ENCODE measurements at regions not wholly inside any gene's neighbourhood (a gene's known extent, or its start where the extent isn't known, plus 50 kb on each side); places are given as distances from the start of the nearest gene placed in this dataset.

- H3K4me3 ChIP-seq, result no peak overlapping the region
- TF ChIP-seq, protein P1, sequence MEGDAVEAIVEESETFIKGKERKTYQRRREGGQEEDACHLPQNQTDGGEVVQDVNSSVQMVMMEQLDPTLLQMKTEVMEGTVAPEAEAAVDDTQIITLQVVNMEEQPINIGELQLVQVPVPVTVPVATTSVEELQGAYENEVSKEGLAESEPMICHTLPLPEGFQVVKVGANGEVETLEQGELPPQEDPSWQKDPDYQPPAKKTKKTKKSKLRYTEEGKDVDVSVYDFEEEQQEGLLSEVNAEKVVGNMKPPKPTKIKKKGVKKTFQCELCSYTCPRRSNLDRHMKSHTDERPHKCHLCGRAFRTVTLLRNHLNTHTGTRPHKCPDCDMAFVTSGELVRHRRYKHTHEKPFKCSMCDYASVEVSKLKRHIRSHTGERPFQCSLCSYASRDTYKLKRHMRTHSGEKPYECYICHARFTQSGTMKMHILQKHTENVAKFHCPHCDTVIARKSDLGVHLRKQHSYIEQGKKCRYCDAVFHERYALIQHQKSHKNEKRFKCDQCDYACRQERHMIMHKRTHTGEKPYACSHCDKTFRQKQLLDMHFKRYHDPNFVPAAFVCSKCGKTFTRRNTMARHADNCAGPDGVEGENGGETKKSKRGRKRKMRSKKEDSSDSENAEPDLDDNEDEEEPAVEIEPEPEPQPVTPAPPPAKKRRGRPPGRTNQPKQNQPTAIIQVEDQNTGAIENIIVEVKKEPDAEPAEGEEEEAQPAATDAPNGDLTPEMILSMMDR (IDR thresholded peaks at IDR 0.05; ENCODE audit: low read depth, low read length), result no peak
- H3K36me3 ChIP-seq, result no peaks in the 10 kb centered on the region
- no peaks in the 10 kb centered on the region for H3K27me3 ChIP-seq
- H3K4me1 ChIP-seq (ENCODE audit: low read depth), result no peaks in the 10 kb centered on the region
- no peak overlapping the region for H3K27ac ChIP-seq
- H3K9me3 ChIP-seq (ENCODE audit: low read depth), result no peaks in the 10 kb centered on the region
- DNase-seq (ENCODE audit: low read depth in 1 of 2, low spot score in 1 of 2), result no peak
These were observed 1023.5 kb downstream of the BRD1 start for GRCh38 chr22:48803948-48804810.

GRCh38 chr22:48803171-48803947 lies 1024.3 kb downstream of the BRD1 start:
- TF ChIP-seq, protein P1 (IDR thresholded peaks at IDR 0.05; ENCODE audit: low read depth, low read length), result no peak
- H3K27ac ChIP-seq, result no peak overlapping the region
- H3K36me3 ChIP-seq, result no peaks in the 10 kb centered on the region
- no peak for DNase-seq (ENCODE audit: low read depth in 1 of 2, low spot score in 1 of 2)
- H3K4me1 ChIP-seq (ENCODE audit: low read depth), result no peaks in the 10 kb centered on the region
- no peak overlapping the region for H3K4me3 ChIP-seq
- H3K9me3 ChIP-seq (ENCODE audit: low read depth), result no peaks in the 10 kb centered on the region
- no peaks in the 10 kb centered on the region for H3K27me3 ChIP-seq

- Histone ChIP-seq H3K4me3 (no peak overlapping the region), H3K4me1 (ENCODE audit: low read depth) (no peaks in the 10 kb centered on the region), H3K9me3 (ENCODE audit: low read depth) (no peaks in the 10 kb centered on the region), H3K27me3 (no peaks in the 10 kb centered on the region), H3K27ac (no peak overlapping the region), H3K36me3 (no peaks in the 10 kb centered on the region)
- no peak for DNase-seq (ENCODE audit: low read depth in 1 of 2, low spot score in 1 of 2)
- TF ChIP-seq, protein P1 (IDR thresholded peaks at IDR 0.05; ENCODE audit: low read depth, low read length), result no peak
These were observed 1025.1 kb downstream of the BRD1 start for GRCh38 chr22:48802576-48802975.

- TF ChIP-seq, protein P1 (IDR thresholded peaks at IDR 0.05; ENCODE audit: low read depth, low read length), result no peak
- H3K27me3 ChIP-seq, result no peaks in the 10 kb centered on the region
- no peak for DNase-seq (ENCODE audit: low read depth in 1 of 2, low spot score in 1 of 2)
These were observed 1026.6 kb downstream of the BRD1 start for GRCh38 chr22:48800886-48801607.

DNA sequence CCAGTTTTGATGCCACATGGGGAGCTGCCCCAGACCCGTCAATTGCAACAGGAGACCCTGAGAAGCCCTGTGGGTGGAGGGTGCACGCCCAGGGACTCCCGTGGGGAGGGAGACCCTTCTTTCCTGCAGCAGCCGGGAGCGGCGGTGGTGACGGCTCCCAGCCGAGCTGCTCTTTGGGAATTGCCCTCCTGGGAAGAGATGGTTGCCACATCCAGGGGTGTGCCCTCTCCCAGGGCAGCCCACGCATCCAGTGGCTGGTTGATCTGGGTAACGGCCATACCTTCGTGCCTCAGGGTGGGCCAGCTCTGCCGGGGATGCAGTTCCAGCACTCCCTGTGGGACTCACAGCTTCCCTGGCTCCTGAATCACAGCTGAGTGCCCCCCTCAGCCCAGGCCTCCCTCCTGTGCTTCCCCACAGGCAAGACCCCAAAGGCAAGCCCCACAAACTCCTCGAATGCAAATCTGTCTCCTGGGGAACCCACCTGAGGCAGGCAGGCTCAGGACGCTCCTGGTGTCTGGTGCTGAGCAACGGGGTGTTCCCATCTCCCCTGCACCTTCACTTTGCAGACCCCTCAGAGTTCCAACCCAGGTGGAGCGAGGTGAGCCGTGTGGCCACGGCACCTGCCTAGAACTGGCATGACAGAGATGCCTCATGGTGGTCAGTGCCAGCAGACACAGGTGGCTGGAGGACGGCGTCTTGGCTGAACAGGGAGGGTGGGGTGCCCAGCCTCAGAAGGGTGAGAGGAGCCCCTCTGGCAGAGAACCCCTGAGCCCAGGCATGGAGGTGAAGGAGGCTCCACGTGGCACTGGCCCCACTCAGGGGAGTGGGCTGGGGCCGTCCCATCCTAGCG lies 1027.4 kb downstream of the BRD1 start:
- H3K27me3 ChIP-seq, result no peaks in the 10 kb centered on the region
- no peak overlapping the region for H3K27ac ChIP-seq
- H3K4me1 ChIP-seq (ENCODE audit: low read depth), result no peaks in the 10 kb centered on the region
- no peaks in the 10 kb centered on the region for H3K9me3 ChIP-seq (ENCODE audit: low read depth)
- TF ChIP-seq, protein P1 (IDR thresholded peaks at IDR 0.05; ENCODE audit: low read depth, low read length), result no peak
- no peaks in the 10 kb centered on the region for H3K36me3 ChIP-seq
- no peak overlapping the region for H3K4me3 ChIP-seq
- no peak for DNase-seq (ENCODE audit: low read depth in 1 of 2, low spot score in 1 of 2)

More at GRCh38 chr22:48800886-48801607, 1026.6 kb downstream of the BRD1 start:
- Histone ChIP-seq H3K4me3 (no peak overlapping the region), H3K9me3 (ENCODE audit: low read depth) (no peaks in the 10 kb centered on the region), H3K27ac (no peak overlapping the region), H3K36me3 (no peaks in the 10 kb centered on the region), H3K4me1 (ENCODE audit: low read depth) (no peaks in the 10 kb centered on the region)
